ENCODE measurements at regions not wholly inside any gene's neighbourhood (a gene's known extent, or its start where the extent isn't known, plus 50 kb on each side); places are given as distances from the start of the nearest gene placed in this dataset.

- TF ChIP-seq CTCF (IDR thresholded peaks at IDR 0.05; ENCODE audit: insufficient read depth, low read length, poor library complexity, severe bottlenecking) (no peak), EZH2phosphoT487 (conservative IDR thresholded peaks at IDR 0.05; ENCODE audit: low read length) (no peak)
Measured at GRCh38 chr7:85475476-85475875, 288.6 kb upstream of the SEMA3D start.

All from SU-DHL-6 (cell line).